SU-DHL-6 (cell line): ENCODE measurements at regions not wholly inside any gene's neighbourhood (a gene's known extent, or its start where the extent isn't known, plus 50 kb on each side); places are given as distances from the start of the nearest gene placed in this dataset.

Experiments
- EZH2phosphoT487 ChIP-seq: fragments of 200-600 bp; sonication (generic), shearing (Covaris generic); conservative IDR thresholded peaks from 2 replicates; pipeline ENCODE4 v1.6.1; 2018; ENCODE audit warnings: mild to moderate bottlenecking, antibody characterized with exemption, low read length, moderate library complexity, mixed read lengths
- TF ChIP-seq, protein P1 (sequence below): fragments of 200-600 bp; sonication (generic); IDR thresholded peaks from one replicate; pipeline ENCODE4 v1.5.1; 2017; ENCODE audit warnings: antibody characterized with exemption, mild to moderate bottlenecking, low read length, moderate library complexity; ENCODE audit not compliant: insufficient read depth, poor library complexity, severe bottlenecking

DNA sequence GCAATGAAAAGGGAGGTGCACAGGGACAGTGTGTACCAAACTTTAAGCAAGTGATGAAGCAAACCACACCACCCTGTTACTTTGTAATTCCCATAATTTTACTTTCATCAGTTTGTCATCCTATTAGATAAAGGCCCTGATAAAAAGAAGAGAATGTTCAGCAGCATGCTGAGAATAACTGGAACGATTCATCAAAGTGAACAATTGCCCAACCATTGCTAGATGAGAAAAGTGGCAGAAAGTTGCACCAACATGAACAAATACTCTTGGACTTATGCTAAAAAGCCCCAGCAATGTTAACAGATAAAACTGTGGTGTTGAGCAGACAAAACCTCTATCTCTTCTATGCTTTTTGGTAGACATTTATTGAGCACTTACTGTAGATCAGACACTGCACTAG is 75.5 kb upstream of the PCGF5 start:
- TF ChIP-seq, protein P1, sequence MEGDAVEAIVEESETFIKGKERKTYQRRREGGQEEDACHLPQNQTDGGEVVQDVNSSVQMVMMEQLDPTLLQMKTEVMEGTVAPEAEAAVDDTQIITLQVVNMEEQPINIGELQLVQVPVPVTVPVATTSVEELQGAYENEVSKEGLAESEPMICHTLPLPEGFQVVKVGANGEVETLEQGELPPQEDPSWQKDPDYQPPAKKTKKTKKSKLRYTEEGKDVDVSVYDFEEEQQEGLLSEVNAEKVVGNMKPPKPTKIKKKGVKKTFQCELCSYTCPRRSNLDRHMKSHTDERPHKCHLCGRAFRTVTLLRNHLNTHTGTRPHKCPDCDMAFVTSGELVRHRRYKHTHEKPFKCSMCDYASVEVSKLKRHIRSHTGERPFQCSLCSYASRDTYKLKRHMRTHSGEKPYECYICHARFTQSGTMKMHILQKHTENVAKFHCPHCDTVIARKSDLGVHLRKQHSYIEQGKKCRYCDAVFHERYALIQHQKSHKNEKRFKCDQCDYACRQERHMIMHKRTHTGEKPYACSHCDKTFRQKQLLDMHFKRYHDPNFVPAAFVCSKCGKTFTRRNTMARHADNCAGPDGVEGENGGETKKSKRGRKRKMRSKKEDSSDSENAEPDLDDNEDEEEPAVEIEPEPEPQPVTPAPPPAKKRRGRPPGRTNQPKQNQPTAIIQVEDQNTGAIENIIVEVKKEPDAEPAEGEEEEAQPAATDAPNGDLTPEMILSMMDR = no peak
- no peak for TF ChIP-seq EZH2phosphoT487
